Stimulated activated naive CD8-positive, alpha-beta T cell treated with anti-CD3 and anti-CD28 coated beads, Interleukin-15, Interleukin-2, amounts not matched to agents 100 ng/mL and 50 ng/mL, for 24 hours (primary cell): ENCODE measurements at regions not wholly inside any gene's neighbourhood (a gene's known extent, or its start where the extent isn't known, plus 50 kb on each side); places are given as distances from the start of the nearest gene placed in this dataset.
A peak's percentile ranks its signal among the peaks of the same experiment; 100 is the strongest.

Experiments used
- H3K27ac Mint-ChIP-seq: one replicate; pipeline ENCODE4 v1.8.0; 2021; ENCODE audit warnings: mild to moderate bottlenecking, mixed read lengths
- H3K27me3 Mint-ChIP-seq: one replicate; pipeline ENCODE4 v1.8.0; 2021; ENCODE audit warnings: mixed read lengths
- H3K36me3 Mint-ChIP-seq: one replicate; pipeline ENCODE4 v1.8.0; 2021; ENCODE audit warnings: low read depth, mixed read lengths
- H3K4me1 Mint-ChIP-seq: one replicate; pipeline ENCODE4 v1.8.0; 2021; ENCODE audit warnings: low read depth, mixed read lengths
- H3K4me3 Mint-ChIP-seq: one replicate; pipeline ENCODE4 v1.8.0; 2021; ENCODE audit warnings: mild to moderate bottlenecking, mixed read lengths
- H3K9me3 Mint-ChIP-seq: one replicate; pipeline ENCODE4 v1.8.0; 2021; ENCODE audit warnings: mixed read lengths

GRCh38 chr1:10862743-10863335, 66.4 kb upstream of the CASZ1 start:
- Mint-ChIP-seq H3K36me3 (no peaks in the 10 kb centered on the region), H3K4me3 (no peak overlapping the region), H3K27ac (no peak overlapping the region), H3K4me1 (peaks cover 10% of the 10 kb centered on the region), H3K27me3 (peaks cover 43% of the 10 kb centered on the region), H3K9me3 (no peaks in the 10 kb centered on the region)

DNA sequence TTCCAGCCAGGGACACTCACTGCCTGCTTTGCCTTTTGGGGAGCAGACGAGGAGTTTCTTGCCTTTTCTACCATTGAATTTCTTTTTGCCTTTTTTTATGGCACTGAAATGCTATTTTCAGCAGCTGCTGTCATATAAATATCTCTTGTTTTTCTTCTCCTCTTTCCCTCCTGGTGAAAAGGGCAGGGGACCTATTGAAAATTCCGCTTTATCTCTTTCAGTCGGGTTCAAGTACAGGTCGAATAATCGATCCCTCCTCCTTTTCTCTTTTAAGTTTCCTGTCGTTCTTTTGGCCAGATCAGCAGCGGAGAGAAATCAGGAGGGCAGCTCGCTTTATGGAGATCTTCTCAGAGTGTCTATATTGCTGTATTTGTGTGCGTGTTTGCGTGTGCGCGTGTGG, 67.4 kb upstream of the CASZ1 start:
- H3K9me3 Mint-ChIP-seq: no peaks in the 10 kb centered on the region
- no peak overlapping the region for H3K4me3 Mint-ChIP-seq
- H3K27ac Mint-ChIP-seq: no peak overlapping the region
- H3K4me1 Mint-ChIP-seq: peaks cover 10% of the 10 kb centered on the region
- no peaks in the 10 kb centered on the region for H3K36me3 Mint-ChIP-seq
- H3K27me3 Mint-ChIP-seq: peaks cover 53% of the 10 kb centered on the region

GRCh38 chr1:10864776-10865175, 68.3 kb upstream of the CASZ1 start:
- peaks cover 57% of the 10 kb centered on the region for H3K27me3 Mint-ChIP-seq

GRCh38 chr1:10865518-10866320, 69.3 kb upstream of the CASZ1 start:
- Mint-ChIP-seq H3K4me3 (no peak overlapping the region), H3K27me3 (peaks cover 64% of the 10 kb centered on the region), H3K36me3 (no peaks in the 10 kb centered on the region), H3K4me1 (peaks cover 10% of the 10 kb centered on the region), H3K9me3 (no peaks in the 10 kb centered on the region), H3K27ac (no peak overlapping the region)

More at GRCh38 chr1:10864776-10865175, 68.3 kb upstream of the CASZ1 start:
- Mint-ChIP-seq H3K36me3 (no peaks in the 10 kb centered on the region), H3K27ac (no peak overlapping the region), H3K9me3 (no peaks in the 10 kb centered on the region), H3K4me3 (no peak overlapping the region), H3K4me1 (peaks cover 10% of the 10 kb centered on the region)

GRCh38 chr1:10866321-10867093, 70.1 kb upstream of the CASZ1 start:
- no peak overlapping the region for H3K27ac Mint-ChIP-seq
- H3K27me3 Mint-ChIP-seq: peaks cover 66% of the 10 kb centered on the region
- H3K36me3 Mint-ChIP-seq: no peaks in the 10 kb centered on the region
- peaks cover 10% of the 10 kb centered on the region for H3K4me1 Mint-ChIP-seq
- H3K4me3 Mint-ChIP-seq: peak overlapping the region; percentile 53
- no peaks in the 10 kb centered on the region for H3K9me3 Mint-ChIP-seq

DNA sequence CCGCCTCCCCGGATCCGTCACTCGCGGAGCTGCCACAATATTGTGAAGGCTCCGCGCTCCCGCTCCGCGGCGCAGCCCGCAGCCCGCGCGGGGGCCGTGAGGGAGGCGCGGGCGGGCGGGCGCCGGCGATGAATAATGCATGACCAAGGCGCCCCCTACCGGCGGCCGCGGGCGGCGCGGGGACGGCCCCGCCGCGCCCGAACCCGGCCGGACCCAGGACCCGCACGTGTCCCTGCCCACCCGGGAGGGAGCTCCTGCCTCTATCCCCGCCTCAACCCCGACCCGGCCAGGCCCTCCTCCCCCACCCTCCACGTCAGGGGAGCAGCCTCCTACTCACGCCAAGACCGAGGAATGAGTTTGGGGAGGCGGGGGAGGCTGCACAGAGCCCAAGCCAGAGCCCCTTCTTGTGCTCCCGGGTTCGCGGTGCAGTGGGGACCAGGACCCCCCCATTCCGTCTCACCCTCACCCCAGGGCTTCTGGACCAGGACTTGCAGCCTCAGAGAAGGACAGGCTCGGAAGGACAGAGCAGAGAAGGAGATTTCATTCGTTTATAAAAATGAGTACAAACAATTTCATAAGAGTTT, 70.8 kb upstream of the CASZ1 start:
- Mint-ChIP-seq H3K4me3 (no peak overlapping the region), H3K9me3 (no peaks in the 10 kb centered on the region), H3K36me3 (no peaks in the 10 kb centered on the region), H3K4me1 (peaks cover 10% of the 10 kb centered on the region), H3K27ac (no peak overlapping the region), H3K27me3 (peaks cover 67% of the 10 kb centered on the region)

DNA sequence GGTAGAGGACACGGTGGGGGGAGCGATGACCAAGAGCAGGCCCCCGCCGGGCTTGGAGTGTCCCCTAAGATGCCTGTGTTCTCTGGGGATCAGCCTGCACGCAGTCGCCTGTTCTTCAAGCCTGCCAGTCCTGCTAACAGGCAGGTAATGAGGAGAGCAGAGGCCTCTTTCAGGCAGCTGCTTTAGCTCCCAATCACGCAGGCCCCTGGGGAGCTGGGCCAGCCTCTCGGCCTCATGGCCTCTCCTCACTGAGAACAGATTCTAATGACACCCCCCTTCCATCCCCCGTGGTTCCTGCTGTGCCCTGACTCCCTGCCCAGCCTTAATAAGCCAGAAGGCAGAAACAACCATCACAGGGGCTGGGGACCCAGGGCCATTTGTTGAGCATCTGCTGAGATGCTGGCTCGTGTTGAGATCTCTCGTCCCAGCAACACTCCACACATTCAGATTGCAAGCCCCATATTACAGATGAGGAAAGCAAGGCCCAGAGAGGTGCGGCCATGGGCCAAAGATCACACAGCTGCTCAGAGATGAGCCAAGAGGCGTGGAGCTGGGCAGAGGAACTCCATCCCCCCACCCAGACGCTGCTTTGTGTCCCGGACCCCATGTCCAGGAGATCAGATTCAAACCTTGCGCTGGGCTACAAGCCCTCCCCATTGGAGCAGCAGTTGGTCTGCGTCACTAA, 71.6 kb upstream of the CASZ1 start:
- H3K27me3 Mint-ChIP-seq: peaks cover 67% of the 10 kb centered on the region
- H3K27ac Mint-ChIP-seq: no peak overlapping the region
- H3K4me3 Mint-ChIP-seq: no peak overlapping the region
- peaks cover 10% of the 10 kb centered on the region for H3K4me1 Mint-ChIP-seq
- no peaks in the 10 kb centered on the region for H3K9me3 Mint-ChIP-seq
- no peaks in the 10 kb centered on the region for H3K36me3 Mint-ChIP-seq

GRCh38 chr1:10868599-10868965, 72.1 kb upstream of the CASZ1 start:
- Mint-ChIP-seq H3K4me1 (peaks cover 10% of the 10 kb centered on the region), H3K27me3 (peaks cover 63% of the 10 kb centered on the region), H3K4me3 (no peak overlapping the region)

DNA sequence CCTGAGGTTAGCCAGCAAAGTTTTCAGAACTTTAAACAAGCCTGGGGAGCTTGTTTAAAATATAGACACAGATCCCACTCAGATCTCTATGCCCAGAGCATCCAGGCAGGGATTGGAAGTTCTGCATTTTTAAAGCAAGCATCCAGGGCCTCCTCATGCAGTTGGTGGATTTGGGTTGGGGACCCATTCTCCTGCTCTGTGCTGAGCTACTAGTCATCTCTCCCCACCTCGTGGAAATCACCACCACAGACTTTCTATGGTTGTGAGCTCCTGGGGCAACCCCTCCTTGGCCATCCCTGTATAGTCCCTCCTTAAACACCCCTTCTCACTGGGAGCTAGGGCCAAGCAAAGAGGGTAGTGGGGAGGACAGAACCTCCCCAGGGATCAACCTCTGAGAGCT, 73.5 kb upstream of the CASZ1 start:
- Mint-ChIP-seq H3K27ac (no peak overlapping the region), H3K27me3 (peaks cover 49% of the 10 kb centered on the region), H3K4me3 (no peak overlapping the region), H3K36me3 (no peaks in the 10 kb centered on the region), H3K4me1 (peaks cover 10% of the 10 kb centered on the region), H3K9me3 (no peaks in the 10 kb centered on the region)

More at GRCh38 chr1:10868599-10868965, 72.1 kb upstream of the CASZ1 start:
- Mint-ChIP-seq H3K36me3 (no peaks in the 10 kb centered on the region), H3K27ac (no peak overlapping the region), H3K9me3 (no peaks in the 10 kb centered on the region)

DNA sequence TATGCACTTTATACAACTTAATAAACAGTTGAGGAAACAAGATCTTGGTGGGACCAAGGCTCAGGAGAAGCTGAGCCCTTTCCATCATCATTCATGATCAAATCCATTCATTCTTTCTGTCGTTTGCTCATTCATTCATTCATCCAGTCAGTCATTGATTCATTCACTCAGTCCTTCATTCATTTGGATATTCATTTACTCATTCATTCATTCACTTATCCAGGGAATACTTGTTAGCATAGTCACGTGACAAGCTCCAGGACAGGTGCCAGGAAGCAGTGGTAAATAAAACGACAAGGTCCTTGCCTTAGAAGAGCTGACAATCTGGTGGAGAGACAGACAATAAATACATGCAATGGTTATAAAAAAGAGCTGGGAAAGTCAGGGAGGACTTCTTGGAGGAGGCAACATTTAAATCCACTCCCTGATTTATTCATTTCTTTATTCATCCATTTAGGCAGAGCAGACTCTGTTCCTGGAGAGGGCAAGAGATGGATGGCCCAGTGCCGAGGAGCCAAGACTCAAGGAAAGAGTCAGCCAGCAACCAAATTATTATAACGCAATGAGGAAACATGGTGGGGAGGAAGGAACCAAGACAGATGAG, 74.1 kb upstream of the CASZ1 start:
- Mint-ChIP-seq H3K36me3 (no peaks in the 10 kb centered on the region), H3K27ac (no peak overlapping the region), H3K27me3 (peaks cover 42% of the 10 kb centered on the region), H3K4me3 (no peak overlapping the region), H3K9me3 (no peaks in the 10 kb centered on the region), H3K4me1 (peaks cover 10% of the 10 kb centered on the region)

GRCh38 chr1:10873189-10873588, 76.7 kb upstream of the CASZ1 start:
- H3K4me1 Mint-ChIP-seq: no peaks in the 10 kb centered on the region
- no peaks in the 10 kb centered on the region for H3K9me3 Mint-ChIP-seq
- H3K27ac Mint-ChIP-seq: no peak overlapping the region
- peaks cover 24% of the 10 kb centered on the region for H3K27me3 Mint-ChIP-seq
- no peak overlapping the region for H3K4me3 Mint-ChIP-seq
- H3K36me3 Mint-ChIP-seq: no peaks in the 10 kb centered on the region

DNA sequence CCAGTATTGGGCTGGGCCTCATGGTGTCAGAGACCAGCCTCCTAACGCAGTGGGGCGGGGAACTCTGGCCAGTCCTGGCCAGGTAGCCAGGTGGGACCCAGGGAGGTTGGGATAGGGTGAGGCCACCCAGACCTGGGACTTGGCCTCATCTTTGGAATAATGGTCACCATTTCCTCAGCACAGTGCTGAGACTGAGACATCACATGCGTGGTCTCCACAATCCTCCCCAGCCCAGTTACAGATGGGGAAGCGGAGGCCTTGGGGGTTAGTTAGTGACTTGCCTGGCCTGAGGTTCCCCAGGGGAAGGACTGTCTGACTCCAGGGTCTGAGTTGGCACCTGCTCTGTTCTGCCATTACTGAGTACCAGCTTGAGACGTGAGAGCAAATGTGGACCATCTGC, 77.9 kb upstream of the CASZ1 start:
- no peaks in the 10 kb centered on the region for H3K9me3 Mint-ChIP-seq
- H3K36me3 Mint-ChIP-seq: no peaks in the 10 kb centered on the region
- no peak overlapping the region for H3K4me3 Mint-ChIP-seq
- H3K4me1 Mint-ChIP-seq: no peaks in the 10 kb centered on the region
- H3K27ac Mint-ChIP-seq: no peak overlapping the region
- peaks cover 13% of the 10 kb centered on the region for H3K27me3 Mint-ChIP-seq

- no peaks in the 10 kb centered on the region for H3K9me3 Mint-ChIP-seq
- no peaks in the 10 kb centered on the region for H3K27me3 Mint-ChIP-seq
- no peaks in the 10 kb centered on the region for H3K4me1 Mint-ChIP-seq
- H3K36me3 Mint-ChIP-seq: no peaks in the 10 kb centered on the region
- no peak overlapping the region for H3K27ac Mint-ChIP-seq
- H3K4me3 Mint-ChIP-seq: no peak overlapping the region
Measured at GRCh38 chr1:10877894-10878293, 81.4 kb upstream of the CASZ1 start.

DNA sequence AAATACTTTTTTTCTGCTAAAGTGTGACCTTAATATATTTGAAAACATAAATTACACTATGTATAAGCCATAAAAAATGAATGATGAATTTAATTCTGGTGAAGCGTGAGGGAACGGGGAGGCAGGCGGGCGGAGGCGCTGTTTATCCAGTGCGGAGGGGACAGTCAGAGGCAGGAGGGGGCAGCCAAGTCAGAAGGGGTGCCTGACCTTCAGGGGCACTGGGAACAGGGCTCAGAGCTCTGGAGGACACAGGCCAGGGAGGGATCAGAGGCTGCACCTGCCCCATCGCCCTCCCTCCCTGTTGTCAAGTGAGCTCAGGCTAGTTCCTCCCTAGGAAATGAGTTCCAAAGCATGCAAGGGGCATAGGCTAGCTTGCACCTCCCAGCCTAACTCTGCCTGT, 82.0 kb upstream of the CASZ1 start:
- Mint-ChIP-seq H3K27me3 (no peaks in the 10 kb centered on the region), H3K4me1 (no peaks in the 10 kb centered on the region), H3K27ac (no peak overlapping the region), H3K9me3 (no peaks in the 10 kb centered on the region), H3K4me3 (no peak overlapping the region), H3K36me3 (no peaks in the 10 kb centered on the region)
